SK-N-SH (cell line): ENCODE measurements at regions not wholly inside any gene's neighbourhood (a gene's known extent, or its start where the extent isn't known, plus 50 kb on each side); places are given as distances from the start of the nearest gene placed in this dataset.

Experiments used
- CTCF ChIP-seq: fragments of 200-600 bp; sonication (generic); IDR thresholded peaks from 2 replicates; pipeline ENCODE4 v1.6.1; 2017; ENCODE audit warnings: antibody characterized with exemption, mild to moderate bottlenecking, moderate library complexity
- ELF1 ChIP-seq: IDR thresholded peaks from 2 replicates; pipeline ENCODE4 v1.4.0; 2012
- EZH2phosphoT487 ChIP-seq: fragments of 200-600 bp; sonication (generic); IDR thresholded peaks from 2 replicates; pipeline ENCODE4 v1.6.1; 2017; ENCODE audit warnings: low read depth, mixed run types, mild to moderate bottlenecking, antibody characterized with exemption, moderate library complexity, borderline replicate concordance
- FOSL2 ChIP-seq: IDR thresholded peaks from 2 replicates; pipeline ENCODE4 v1.4.0; 2012; ENCODE audit warnings: low read depth, mild to moderate bottlenecking, moderate library complexity, borderline replicate concordance
- GABPA ChIP-seq: IDR thresholded peaks from 2 replicates; pipeline ENCODE4 v1.4.0; 2012; ENCODE audit warnings: low read depth, mild to moderate bottlenecking
- MAX ChIP-seq: IDR thresholded peaks from 2 replicates; pipeline ENCODE4 v1.4.0; 2012; ENCODE audit warnings: low read depth
- RFX5 ChIP-seq: IDR thresholded peaks from 2 replicates; pipeline ENCODE4 v1.6.1; 2012; ENCODE audit warnings: mild to moderate bottlenecking, improper control_type of control experiment, low read length
- RXRA ChIP-seq: IDR thresholded peaks from 2 replicates; pipeline ENCODE4 v1.4.0; 2012; ENCODE audit warnings: low read depth, mild to moderate bottlenecking, borderline replicate concordance
- USF1 ChIP-seq: IDR thresholded peaks from 2 replicates; pipeline ENCODE4 v1.4.0; 2012; ENCODE audit warnings: low read depth, borderline replicate concordance
- YY1 ChIP-seq: IDR thresholded peaks from 2 replicates; pipeline ENCODE4 v1.4.0; 2012; ENCODE audit warnings: low read depth, mild to moderate bottlenecking
- ZBTB33 ChIP-seq: IDR thresholded peaks from 2 replicates; pipeline ENCODE4 v1.4.0; 2012; ENCODE audit warnings: low read depth, borderline replicate concordance

- TF ChIP-seq CTCF = no peak
- no peak for TF ChIP-seq RFX5
- no peak for TF ChIP-seq EZH2phosphoT487
- TF ChIP-seq MAX = no peak
- no peak for TF ChIP-seq YY1
- no peak for TF ChIP-seq ELF1
- no peak for TF ChIP-seq FOSL2
- TF ChIP-seq RXRA = no peak
- TF ChIP-seq USF1 = no peak
- no peak for TF ChIP-seq ZBTB33
- no peak for TF ChIP-seq GABPA
These were observed 125.1 kb upstream of the FAM204A start for GRCh38 chr10:118467200-118467599.
